Stimulated activated naive CD8-positive, alpha-beta T cell treated with anti-CD3 and anti-CD28 coated beads, Interleukin-15, amount 100 ng/mL, for 72 hours (primary cell): ENCODE measurements at regions not wholly inside any gene's neighbourhood (a gene's known extent, or its start where the extent isn't known, plus 50 kb on each side); places are given as distances from the start of the nearest gene placed in this dataset.
"Not testable (repeated sequence)": the region's sequence is repeated elsewhere in the genome, so short reads cannot be mapped to it uniquely, and the experiment has no call there.

Source experiments
- ATAC-seq: fragments of 150-1000 bp; cut with Tn5 transposase; 2 replicates; pipeline ENCODE4 v1.10.0; 2021; ENCODE audit warnings: mild to moderate bottlenecking, moderate library complexity
- DNase-seq, 2 donors: peaks; one replicate each; pipeline ENCODE4 v3.0.0; 2021 to 2022
- H3K27ac Mint-ChIP-seq, 2 donors: one replicate each; pipeline ENCODE4 v1.8.0; 2022; ENCODE audit warnings: mild to moderate bottlenecking in 2 of 2, mixed read lengths in 2 of 2, moderate library complexity in 2 of 2
- H3K27me3 Mint-ChIP-seq: one replicate; pipeline ENCODE4 v1.8.0; 2022; ENCODE audit warnings: mixed read lengths
- H3K4me1 Mint-ChIP-seq: one replicate; pipeline ENCODE4 v1.8.0; 2022; ENCODE audit warnings: mild to moderate bottlenecking, mixed read lengths
- H3K4me3 Mint-ChIP-seq, 2 donors: one replicate each; pipeline ENCODE4 v1.8.0; 2022; ENCODE audit warnings: mild to moderate bottlenecking in 2 of 2, mixed read lengths in 2 of 2, moderate library complexity in 1 of 2
- H3K9me3 Mint-ChIP-seq, 2 donors: one replicate each; pipeline ENCODE4 v1.8.0; 2022; ENCODE audit warnings: mixed read lengths in 2 of 2

GRCh38 chr2:175750195-175750594 lies 251.9 kb downstream of the LNPK start:
- Mint-ChIP-seq H3K27me3 (peaks cover 21% of the 10 kb centered on the region), H3K4me3 (no peak overlapping the region), H3K27ac (no peak overlapping the region), H3K4me1 (no peaks in the 10 kb centered on the region), H3K9me3 (peaks cover 0 to 5% of the 10 kb centered on the region in 2 donors)
- no peak for ATAC-seq
- no peak for DNase-seq

GRCh38 chr2:175745911-175746310 lies 256.2 kb downstream of the LNPK start:
- ATAC-seq (no peak), DNase-seq (no peak)
- Mint-ChIP-seq H3K27me3 (peaks cover 15% of the 10 kb centered on the region), H3K9me3 (peaks cover 0 to 5% of the 10 kb centered on the region in 2 donors), H3K4me1 (no peaks in the 10 kb centered on the region), H3K4me3 (no peak overlapping the region), H3K27ac (no peak overlapping the region)

GRCh38 chr2:175744000-175744399 lies 258.1 kb downstream of the LNPK start:
- ATAC-seq (no peak), DNase-seq (no peak)
- Mint-ChIP-seq H3K9me3 (no peaks in the 10 kb centered on the region), H3K27ac (peak overlapping the region in 1 of 2 donors; percentile 2), H3K4me3 (no peak overlapping the region), H3K27me3 (peaks cover 15% of the 10 kb centered on the region), H3K4me1 (no peaks in the 10 kb centered on the region)

GRCh38 chr2:175743011-175743410 lies 259.1 kb downstream of the LNPK start:
- no peak for ATAC-seq
- Mint-ChIP-seq H3K27ac (no peak overlapping the region), H3K9me3 (no peaks in the 10 kb centered on the region), H3K4me1 (no peaks in the 10 kb centered on the region), H3K27me3 (peaks cover 15% of the 10 kb centered on the region), H3K4me3 (no peak overlapping the region)
- no peak for DNase-seq

GRCh38 chr2:175742367-175742766 lies 259.7 kb downstream of the LNPK start:
- Mint-ChIP-seq H3K27ac (no peak overlapping the region), H3K4me3 (no peak overlapping the region), H3K9me3 (no peaks in the 10 kb centered on the region), H3K4me1 (no peaks in the 10 kb centered on the region), H3K27me3 (peaks cover 20% of the 10 kb centered on the region)
- no peak for ATAC-seq
- no peak for DNase-seq

GRCh38 chr2:175741164-175741563 lies 260.9 kb downstream of the LNPK start:
- no peak overlapping the region for H3K4me3 Mint-ChIP-seq
- peaks cover 24% of the 10 kb centered on the region for H3K27me3 Mint-ChIP-seq
- ATAC-seq (no peak), DNase-seq (no peak)
- H3K9me3 Mint-ChIP-seq, result no peaks in the 10 kb centered on the region
- no peaks in the 10 kb centered on the region for H3K4me1 Mint-ChIP-seq
- H3K27ac Mint-ChIP-seq, result no peak overlapping the region

GRCh38 chr2:175737722-175738361 lies 264.2 kb downstream of the LNPK start:
- H3K4me3 Mint-ChIP-seq, result no peak overlapping the region
- DNase-seq (no peak), ATAC-seq (no peak)
- no peaks in the 10 kb centered on the region for H3K4me1 Mint-ChIP-seq
- no peaks in the 10 kb centered on the region for H3K9me3 Mint-ChIP-seq
- no peak overlapping the region for H3K27ac Mint-ChIP-seq
- H3K27me3 Mint-ChIP-seq, result peaks cover 9% of the 10 kb centered on the region

- ATAC-seq (no peak), DNase-seq (no peak)
- Mint-ChIP-seq H3K9me3 (no peaks in the 10 kb centered on the region), H3K4me1 (no peaks in the 10 kb centered on the region), H3K27ac (no peak overlapping the region), H3K4me3 (no peak overlapping the region), H3K27me3 (peaks cover 9% of the 10 kb centered on the region)
Observed at GRCh38 chr2:175734686-175735085, 267.4 kb downstream of the LNPK start.

- DNase-seq (no peak), ATAC-seq (no peak)
- Mint-ChIP-seq H3K9me3 (no peaks in the 10 kb centered on the region), H3K4me1 (no peaks in the 10 kb centered on the region), H3K4me3 (no peak overlapping the region), H3K27ac (no peak overlapping the region), H3K27me3 (peaks cover 6% of the 10 kb centered on the region)
Observed at GRCh38 chr2:175732531-175732930, 269.5 kb downstream of the LNPK start.

GRCh38 chr2:175730050-175730449 lies 272.0 kb downstream of the LNPK start:
- Mint-ChIP-seq H3K4me1 (no peaks in the 10 kb centered on the region), H3K4me3 (no peak overlapping the region), H3K27ac (no peak overlapping the region), H3K9me3 (peaks cover 0 to 2% of the 10 kb centered on the region in 2 donors), H3K27me3 (no peaks in the 10 kb centered on the region)
- DNase-seq, result no peak
- no peak for ATAC-seq

- H3K4me3 Mint-ChIP-seq, result no peak overlapping the region
- H3K4me1 Mint-ChIP-seq, result no peaks in the 10 kb centered on the region
- peaks cover 0 to 5% of the 10 kb centered on the region in 2 donors for H3K9me3 Mint-ChIP-seq
- no peak overlapping the region for H3K27ac Mint-ChIP-seq
- DNase-seq (no peak), ATAC-seq (no peak)
- no peaks in the 10 kb centered on the region for H3K27me3 Mint-ChIP-seq
Observed at GRCh38 chr2:175729049-175729706, 272.9 kb downstream of the LNPK start.

- Mint-ChIP-seq H3K27ac (no peak overlapping the region), H3K9me3 (peaks cover 0 to 5% of the 10 kb centered on the region in 2 donors), H3K27me3 (no peaks in the 10 kb centered on the region), H3K4me3 (no peak overlapping the region), H3K4me1 (no peaks in the 10 kb centered on the region)
- ATAC-seq (no peak), DNase-seq (no peak)
Observed at GRCh38 chr2:175728032-175728431, 274.0 kb downstream of the LNPK start.

GRCh38 chr2:175726223-175726622 lies 275.8 kb downstream of the LNPK start:
- ATAC-seq (no peak), DNase-seq (no peak)
- Mint-ChIP-seq H3K4me1 (no peaks in the 10 kb centered on the region), H3K27ac (no peak overlapping the region), H3K9me3 (peaks cover 0 to 5% of the 10 kb centered on the region in 2 donors), H3K4me3 (no peak overlapping the region), H3K27me3 (no peaks in the 10 kb centered on the region)

- H3K9me3 Mint-ChIP-seq, result no peaks in the 10 kb centered on the region
- H3K4me1 Mint-ChIP-seq, result no peaks in the 10 kb centered on the region
- DNase-seq (no peak), ATAC-seq (no peak)
- H3K27me3 Mint-ChIP-seq, result peaks cover 46% of the 10 kb centered on the region
- H3K4me3 Mint-ChIP-seq, result no peak overlapping the region
- no peak overlapping the region for H3K27ac Mint-ChIP-seq
Observed at GRCh38 chr2:175709248-175709647, 292.8 kb downstream of the LNPK start.

GRCh38 chr2:175707322-175707721 lies 294.7 kb downstream of the LNPK start:
- peaks cover 45% of the 10 kb centered on the region for H3K27me3 Mint-ChIP-seq
- ATAC-seq (no peak), DNase-seq (no peak)
- H3K4me3 Mint-ChIP-seq, result no peak overlapping the region
- H3K27ac Mint-ChIP-seq, result no peak overlapping the region
- H3K4me1 Mint-ChIP-seq, result no peaks in the 10 kb centered on the region
- H3K9me3 Mint-ChIP-seq, result no peaks in the 10 kb centered on the region

- not testable (repeated sequence) for H3K27ac Mint-ChIP-seq, ATAC-seq, H3K4me1 Mint-ChIP-seq, H3K9me3 Mint-ChIP-seq, DNase-seq, H3K4me3 Mint-ChIP-seq
- H3K27me3 Mint-ChIP-seq, result peaks cover 19% of the 10 kb centered on the region
Observed at GRCh38 chr2:175704568-175704967, 297.5 kb downstream of the LNPK start.

GRCh38 chr2:175698061-175698460 lies 304.0 kb downstream of the LNPK start:
- DNase-seq, result no peak
- peaks cover 28% of the 10 kb centered on the region for H3K27me3 Mint-ChIP-seq
- no peaks in the 10 kb centered on the region for H3K9me3 Mint-ChIP-seq
- H3K4me3 Mint-ChIP-seq, result no peak overlapping the region
- H3K4me1 Mint-ChIP-seq, result no peaks in the 10 kb centered on the region
- no peak for ATAC-seq
- H3K27ac Mint-ChIP-seq, result no peak overlapping the region
